ENCODE measurements at regions not wholly inside any gene's neighbourhood (a gene's known extent, or its start where the extent isn't known, plus 50 kb on each side); places are given as distances from the start of the nearest gene placed in this dataset.

- Histone ChIP-seq H3K27me3 (ENCODE audit: control insufficient read depth in 3 of 3, insufficient read depth in 3 of 3, low read length in 3 of 3) (no peaks in the 10 kb centered on the region), H3K36me3 (ENCODE audit: control insufficient read depth in 3 of 3, insufficient read depth in 3 of 3, low read length in 3 of 3) (no peaks in the 10 kb centered on the region), H3K27ac (ENCODE audit: low read depth, low read length) (no peak overlapping the region), H3K4me1 (ENCODE audit: control insufficient read depth in 3 of 3, insufficient read depth in 3 of 3, low read length in 3 of 3) (peaks cover 0 to 7% (median 6%) of the 10 kb centered on the region in 3 donors), H3K4me3 (ENCODE audit: low read length in 3 of 3) (no peak overlapping the region), H3K9me3 (ENCODE audit: control insufficient read depth in 3 of 3, low read length in 3 of 3) (no peaks in the 10 kb centered on the region), H3K9ac (ENCODE audit: low read depth in 1 of 3, low read length in 3 of 3) (no peak overlapping the region)
Observed at GRCh38 chr5:68352166-68352565, 136.6 kb downstream of the PIK3R1 start.

- Histone ChIP-seq H3K36me3 (ENCODE audit: control insufficient read depth in 3 of 3, insufficient read depth in 3 of 3, low read length in 3 of 3) (no peaks in the 10 kb centered on the region), H3K27ac (ENCODE audit: low read depth, low read length) (no peak overlapping the region), H3K27me3 (ENCODE audit: control insufficient read depth in 3 of 3, insufficient read depth in 3 of 3, low read length in 3 of 3) (no peaks in the 10 kb centered on the region), H3K9ac (ENCODE audit: low read depth in 1 of 3, low read length in 3 of 3) (no peak overlapping the region), H3K4me1 (ENCODE audit: control insufficient read depth in 3 of 3, insufficient read depth in 3 of 3, low read length in 3 of 3) (peaks cover 0 to 6% (median 6%) of the 10 kb centered on the region in 3 donors), H3K9me3 (ENCODE audit: control insufficient read depth in 3 of 3, low read length in 3 of 3) (no peaks in the 10 kb centered on the region), H3K4me3 (ENCODE audit: low read length in 3 of 3) (no peak overlapping the region)
Observed at GRCh38 chr5:68353605-68354004, 138.0 kb downstream of the PIK3R1 start.

- H3K4me1 ChIP-seq (ENCODE audit: control insufficient read depth in 3 of 3, insufficient read depth in 3 of 3, low read length in 3 of 3) = no peaks in the 10 kb centered on the region
- no peak overlapping the region for H3K27ac ChIP-seq (ENCODE audit: low read depth, low read length)
- H3K9ac ChIP-seq (ENCODE audit: low read depth in 1 of 3, low read length in 3 of 3) = no peak overlapping the region
- H3K27me3 ChIP-seq (ENCODE audit: control insufficient read depth in 3 of 3, insufficient read depth in 3 of 3, low read length in 3 of 3) = no peaks in the 10 kb centered on the region
- no peaks in the 10 kb centered on the region for H3K9me3 ChIP-seq (ENCODE audit: control insufficient read depth in 3 of 3, low read length in 3 of 3)
- no peak overlapping the region for H3K4me3 ChIP-seq (ENCODE audit: low read length in 3 of 3)
- H3K36me3 ChIP-seq (ENCODE audit: control insufficient read depth in 3 of 3, insufficient read depth in 3 of 3, low read length in 3 of 3) = no peaks in the 10 kb centered on the region
Observed at GRCh38 chr5:68354315-68354714, 138.8 kb downstream of the PIK3R1 start.

DNA sequence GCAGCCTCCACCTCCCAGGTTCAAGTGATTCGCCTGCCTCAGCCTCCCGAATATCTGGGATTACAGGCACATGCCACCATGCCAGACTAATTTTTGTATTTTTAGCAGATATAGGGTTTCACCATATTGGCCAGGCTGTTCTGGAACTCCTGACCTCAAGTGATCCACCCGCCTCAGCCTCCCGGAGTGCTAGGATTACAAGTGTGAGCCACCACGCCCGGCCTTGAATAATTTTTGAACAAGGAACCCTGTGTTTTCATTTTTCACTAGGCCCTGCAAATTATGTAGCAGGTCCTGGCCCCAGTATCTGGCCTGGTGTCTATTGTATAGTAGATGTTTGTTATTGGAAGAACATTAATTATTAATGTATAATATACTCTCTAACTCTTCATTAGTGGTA lies 140.7 kb downstream of the PIK3R1 start:
- Histone ChIP-seq H3K9ac (ENCODE audit: low read depth in 1 of 3, low read length in 3 of 3) (no peak overlapping the region), H3K4me1 (ENCODE audit: control insufficient read depth in 3 of 3, insufficient read depth in 3 of 3, low read length in 3 of 3) (no peaks in the 10 kb centered on the region), H3K36me3 (ENCODE audit: control insufficient read depth in 3 of 3, insufficient read depth in 3 of 3, low read length in 3 of 3) (no peaks in the 10 kb centered on the region), H3K9me3 (ENCODE audit: control insufficient read depth in 3 of 3, low read length in 3 of 3) (no peaks in the 10 kb centered on the region), H3K27ac (ENCODE audit: low read depth, low read length) (no peak overlapping the region), H3K4me3 (ENCODE audit: low read length in 3 of 3) (no peak overlapping the region), H3K27me3 (ENCODE audit: control insufficient read depth in 3 of 3, insufficient read depth in 3 of 3, low read length in 3 of 3) (no peaks in the 10 kb centered on the region)

GRCh38 chr5:68356623-68357022 lies 141.1 kb downstream of the PIK3R1 start:
- no peaks in the 10 kb centered on the region for H3K36me3 ChIP-seq (ENCODE audit: control insufficient read depth in 3 of 3, insufficient read depth in 3 of 3, low read length in 3 of 3)
- H3K27ac ChIP-seq (ENCODE audit: low read depth, low read length) = no peak overlapping the region
- no peak overlapping the region for H3K9ac ChIP-seq (ENCODE audit: low read depth in 1 of 3, low read length in 3 of 3)
- H3K4me3 ChIP-seq (ENCODE audit: low read length in 3 of 3) = no peak overlapping the region
- H3K9me3 ChIP-seq (ENCODE audit: control insufficient read depth in 3 of 3, low read length in 3 of 3) = no peaks in the 10 kb centered on the region
- H3K4me1 ChIP-seq (ENCODE audit: control insufficient read depth in 3 of 3, insufficient read depth in 3 of 3, low read length in 3 of 3) = no peaks in the 10 kb centered on the region
- H3K27me3 ChIP-seq (ENCODE audit: control insufficient read depth in 3 of 3, insufficient read depth in 3 of 3, low read length in 3 of 3) = no peaks in the 10 kb centered on the region

DNA sequence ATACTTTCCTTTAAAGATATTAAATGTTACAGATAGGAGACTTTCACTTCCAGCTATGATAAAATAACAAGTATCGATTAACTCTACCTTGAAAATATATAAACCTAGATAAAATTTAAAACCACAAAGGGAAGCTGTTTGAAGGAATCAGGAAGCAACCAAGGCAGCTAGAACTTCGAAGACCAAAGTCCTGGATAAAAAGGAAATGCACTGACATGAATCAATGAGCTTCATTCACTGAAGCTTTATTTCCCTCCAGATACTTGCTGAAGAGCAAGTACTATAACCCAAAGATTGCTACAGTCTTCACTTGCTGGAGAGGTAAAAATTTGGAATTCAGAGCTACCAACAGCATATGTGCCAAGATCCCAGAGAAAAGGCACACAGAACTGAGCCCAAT lies 144.1 kb downstream of the PIK3R1 start:
- Histone ChIP-seq H3K27me3 (ENCODE audit: control insufficient read depth in 3 of 3, insufficient read depth in 3 of 3, low read length in 3 of 3) (no peaks in the 10 kb centered on the region), H3K4me3 (ENCODE audit: low read length in 3 of 3) (no peak overlapping the region), H3K4me1 (ENCODE audit: control insufficient read depth in 3 of 3, insufficient read depth in 3 of 3, low read length in 3 of 3) (no peaks in the 10 kb centered on the region), H3K36me3 (ENCODE audit: control insufficient read depth in 3 of 3, insufficient read depth in 3 of 3, low read length in 3 of 3) (no peaks in the 10 kb centered on the region), H3K27ac (ENCODE audit: low read depth, low read length) (no peak overlapping the region), H3K9ac (ENCODE audit: low read depth in 1 of 3, low read length in 3 of 3) (no peak overlapping the region), H3K9me3 (ENCODE audit: control insufficient read depth in 3 of 3, low read length in 3 of 3) (no peaks in the 10 kb centered on the region)

GRCh38 chr5:68362331-68362730 lies 146.8 kb downstream of the PIK3R1 start:
- no peaks in the 10 kb centered on the region for H3K9me3 ChIP-seq (ENCODE audit: control insufficient read depth in 3 of 3, low read length in 3 of 3)
- H3K36me3 ChIP-seq (ENCODE audit: control insufficient read depth in 3 of 3, insufficient read depth in 3 of 3, low read length in 3 of 3) = no peaks in the 10 kb centered on the region
- H3K27ac ChIP-seq (ENCODE audit: low read depth, low read length) = no peak overlapping the region
- H3K9ac ChIP-seq (ENCODE audit: low read depth in 1 of 3, low read length in 3 of 3) = no peak overlapping the region
- H3K4me3 ChIP-seq (ENCODE audit: low read length in 3 of 3) = no peak overlapping the region
- no peaks in the 10 kb centered on the region for H3K27me3 ChIP-seq (ENCODE audit: control insufficient read depth in 3 of 3, insufficient read depth in 3 of 3, low read length in 3 of 3)
- H3K4me1 ChIP-seq (ENCODE audit: control insufficient read depth in 3 of 3, insufficient read depth in 3 of 3, low read length in 3 of 3) = no peaks in the 10 kb centered on the region

DNA sequence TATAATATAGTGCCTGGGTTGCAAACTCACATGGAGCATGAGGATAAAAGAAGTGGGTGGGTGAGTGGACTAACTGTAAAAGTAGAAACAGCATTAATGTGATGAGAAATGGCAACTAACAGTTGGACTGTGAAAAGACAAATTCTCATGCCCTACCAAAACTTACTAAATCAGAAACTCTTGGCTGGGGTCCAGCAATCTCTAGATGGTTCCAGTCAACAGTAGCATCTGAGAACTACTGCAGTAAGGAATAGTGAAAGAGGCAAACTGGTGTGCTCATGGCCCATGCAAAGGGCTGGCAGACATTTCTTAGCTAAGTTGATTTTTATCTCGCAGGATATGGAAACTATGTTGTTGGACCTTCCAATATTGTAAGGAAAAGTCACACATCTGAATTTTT lies 150.3 kb downstream of the PIK3R1 start:
- Histone ChIP-seq H3K4me3 (ENCODE audit: low read length in 3 of 3) (no peak overlapping the region), H3K36me3 (ENCODE audit: control insufficient read depth in 3 of 3, insufficient read depth in 3 of 3, low read length in 3 of 3) (no peaks in the 10 kb centered on the region), H3K9ac (ENCODE audit: low read depth in 1 of 3, low read length in 3 of 3) (no peak overlapping the region)

DNA sequence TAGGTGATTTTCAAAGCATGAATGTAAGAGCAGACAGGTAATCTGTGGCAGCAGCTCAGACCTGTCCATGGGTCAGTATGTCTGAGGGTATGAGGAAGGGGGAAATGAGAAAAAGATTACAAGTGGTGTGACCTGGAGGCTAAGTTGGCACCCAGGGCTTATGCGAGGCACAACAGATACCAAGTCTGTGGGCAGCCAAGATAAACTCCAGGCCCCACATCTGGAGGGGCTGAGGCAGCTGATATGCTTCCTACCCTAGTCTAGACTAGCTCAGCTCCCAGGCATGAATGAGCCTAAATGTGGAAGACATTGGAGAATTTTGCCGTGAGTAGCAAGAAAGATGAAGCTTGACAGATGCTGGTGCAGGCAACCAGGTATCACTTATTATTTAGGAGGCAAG lies 151.7 kb downstream of the PIK3R1 start:
- no peak overlapping the region for H3K4me3 ChIP-seq (ENCODE audit: low read length in 3 of 3)
- H3K27me3 ChIP-seq (ENCODE audit: control insufficient read depth in 3 of 3, insufficient read depth in 3 of 3, low read length in 3 of 3) = no peaks in the 10 kb centered on the region
- no peaks in the 10 kb centered on the region for H3K9me3 ChIP-seq (ENCODE audit: control insufficient read depth in 3 of 3, low read length in 3 of 3)
- no peaks in the 10 kb centered on the region for H3K36me3 ChIP-seq (ENCODE audit: control insufficient read depth in 3 of 3, insufficient read depth in 3 of 3, low read length in 3 of 3)
- no peaks in the 10 kb centered on the region for H3K4me1 ChIP-seq (ENCODE audit: control insufficient read depth in 3 of 3, insufficient read depth in 3 of 3, low read length in 3 of 3)
- H3K9ac ChIP-seq (ENCODE audit: low read depth in 1 of 3, low read length in 3 of 3) = no peak overlapping the region
- H3K27ac ChIP-seq (ENCODE audit: low read depth, low read length) = no peak overlapping the region

More for the DNA sequence above, 150.3 kb downstream of the PIK3R1 start:
- H3K4me1 ChIP-seq (ENCODE audit: control insufficient read depth in 3 of 3, insufficient read depth in 3 of 3, low read length in 3 of 3) = no peaks in the 10 kb centered on the region
- H3K27ac ChIP-seq (ENCODE audit: low read depth, low read length) = no peak overlapping the region
- H3K27me3 ChIP-seq (ENCODE audit: control insufficient read depth in 3 of 3, insufficient read depth in 3 of 3, low read length in 3 of 3) = no peaks in the 10 kb centered on the region
- no peaks in the 10 kb centered on the region for H3K9me3 ChIP-seq (ENCODE audit: control insufficient read depth in 3 of 3, low read length in 3 of 3)

DNA sequence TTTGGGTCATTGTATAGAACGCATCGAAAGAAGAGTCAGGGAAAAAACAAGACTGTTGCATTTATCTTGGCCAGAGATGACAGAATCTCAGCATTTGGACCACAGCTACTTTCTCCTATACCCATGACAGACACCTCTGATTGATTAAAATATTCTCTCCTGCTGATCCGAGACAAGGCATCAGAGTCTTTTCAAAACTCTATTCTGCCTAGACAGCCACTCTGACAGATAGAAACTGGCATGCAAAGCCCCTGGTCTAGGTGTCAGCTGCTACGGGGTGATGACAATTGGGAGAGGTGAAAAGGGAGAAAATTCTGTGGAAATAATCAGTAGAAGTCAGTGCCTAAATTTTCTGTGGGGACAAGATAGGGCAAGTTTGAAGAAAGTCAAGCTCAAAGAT lies 152.2 kb downstream of the PIK3R1 start:
- H3K9me3 ChIP-seq (ENCODE audit: control insufficient read depth in 3 of 3, low read length in 3 of 3) = no peaks in the 10 kb centered on the region
- H3K4me1 ChIP-seq (ENCODE audit: control insufficient read depth in 3 of 3, insufficient read depth in 3 of 3, low read length in 3 of 3) = no peaks in the 10 kb centered on the region
- no peaks in the 10 kb centered on the region for H3K27me3 ChIP-seq (ENCODE audit: control insufficient read depth in 3 of 3, insufficient read depth in 3 of 3, low read length in 3 of 3)
- H3K27ac ChIP-seq (ENCODE audit: low read depth, low read length) = no peak overlapping the region
- no peaks in the 10 kb centered on the region for H3K36me3 ChIP-seq (ENCODE audit: control insufficient read depth in 3 of 3, insufficient read depth in 3 of 3, low read length in 3 of 3)
- no peak overlapping the region for H3K4me3 ChIP-seq (ENCODE audit: low read length in 3 of 3)
- no peak overlapping the region for H3K9ac ChIP-seq (ENCODE audit: low read depth in 1 of 3, low read length in 3 of 3)

Measured in skeletal muscle tissue (tissue), 3 donors.